Hematopoietic multipotent progenitor cell treated with erythropoietin and hydrocortisone succinate and interleukin-3 and kit ligand, for 17 days (in vitro differentiated cells): ENCODE measurements at regions not wholly inside any gene's neighbourhood (a gene's known extent, or its start where the extent isn't known, plus 50 kb on each side); places are given as distances from the start of the nearest gene placed in this dataset.

ENCODE experiments used
- DNase-seq: peaks from one replicate; pipeline ENCODE4 v3.0.0-alpha.2; 2015; ENCODE audit warnings: low spot score

- DNase-seq = no peak
Observed at GRCh38 chr3:132187746-132188145, 129.5 kb upstream of the ACP3 start.

GRCh38 chr3:132189601-132190000, 127.6 kb upstream of the ACP3 start:
- DNase-seq = no peak

GRCh38 chr3:132196113-132196512, 121.1 kb upstream of the ACP3 start:
- no peak for DNase-seq

GRCh38 chr3:132198516-132198915, 118.7 kb upstream of the ACP3 start:
- no peak for DNase-seq

- DNase-seq = no peak
Observed at GRCh38 chr3:132199451-132199850, 117.8 kb upstream of the ACP3 start.

GRCh38 chr3:132202586-132202985, 114.6 kb upstream of the ACP3 start:
- DNase-seq = no peak

GRCh38 chr3:132203889-132204596, 113.2 kb upstream of the ACP3 start:
- no peak for DNase-seq

- no peak for DNase-seq
Observed at GRCh38 chr3:132205609-132206008, 111.6 kb upstream of the ACP3 start.

- DNase-seq = no peak
Observed at GRCh38 chr3:132209855-132210254, 107.4 kb upstream of the ACP3 start.

- DNase-seq = no peak
Observed at GRCh38 chr3:132210476-132211346, 106.5 kb upstream of the ACP3 start.

- no peak for DNase-seq
Observed at GRCh38 chr3:132211896-132212295, 105.3 kb upstream of the ACP3 start.

- DNase-seq = no peak
Observed at GRCh38 chr3:132218817-132219755, 98.1 kb upstream of the ACP3 start.

- DNase-seq = no peak
Observed at GRCh38 chr3:132220986-132221385, 96.2 kb upstream of the ACP3 start.

- DNase-seq = no peak
Observed at GRCh38 chr3:132222868-132223538, 94.2 kb upstream of the ACP3 start.

GRCh38 chr3:132225664-132226063, 91.5 kb upstream of the ACP3 start:
- no peak for DNase-seq

- DNase-seq = no peak
Observed at GRCh38 chr3:132228923-132229322, 88.3 kb upstream of the ACP3 start.

- no peak for DNase-seq
Observed at GRCh38 chr3:132229641-132230040, 87.6 kb upstream of the ACP3 start.

GRCh38 chr3:132230156-132231000, 86.8 kb upstream of the ACP3 start:
- DNase-seq = no peak

- no peak for DNase-seq
Observed at GRCh38 chr3:132231633-132232032, 85.6 kb upstream of the ACP3 start.

GRCh38 chr3:132232231-132232792, 84.9 kb upstream of the ACP3 start:
- no peak for DNase-seq
